ENCODE measurements at regions not wholly inside any gene's neighbourhood (a gene's known extent, or its start where the extent isn't known, plus 50 kb on each side); places are given as distances from the start of the nearest gene placed in this dataset.

DNA sequence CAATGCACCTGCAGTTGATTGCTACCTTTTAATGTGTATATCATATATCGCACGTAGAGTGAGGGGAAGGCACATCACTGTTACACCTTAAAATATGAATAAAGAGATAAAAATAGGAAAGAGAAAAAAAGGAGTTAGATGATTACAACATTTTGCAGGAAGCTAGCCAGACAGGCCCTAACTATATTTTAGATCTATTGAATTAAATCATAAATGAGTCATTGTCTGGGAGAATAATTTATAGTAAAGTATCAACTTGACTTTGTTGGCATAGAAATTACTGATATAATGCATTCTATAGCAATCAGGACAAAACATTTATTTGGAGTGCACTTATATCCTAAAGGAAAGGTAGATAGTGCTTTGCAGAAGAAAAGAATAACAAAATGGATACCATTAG is 384.9 kb upstream of the NXPH2 start:
- DNase-seq (ENCODE audit: low read depth) = no peak

DNA sequence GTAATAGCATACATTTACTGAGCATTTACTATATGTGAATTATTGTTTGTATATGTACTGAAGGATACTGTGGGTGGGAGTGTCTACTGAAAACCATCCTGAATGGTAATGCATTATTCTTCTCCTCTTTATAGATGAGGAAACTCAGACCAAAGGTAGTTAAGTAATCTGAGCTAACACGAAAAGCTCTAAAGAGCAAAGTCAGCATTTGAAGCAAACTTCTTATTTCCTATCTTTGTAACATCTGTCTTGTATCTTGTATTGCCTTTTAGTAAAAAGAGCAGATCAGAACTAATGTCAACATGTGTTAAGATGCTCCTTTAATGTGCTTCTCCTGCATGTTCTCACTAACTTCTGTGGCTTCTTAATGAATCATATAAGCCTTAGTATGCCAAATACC is 382.8 kb upstream of the NXPH2 start:
- no peak for DNase-seq (ENCODE audit: low read depth)

GRCh38 chr2:139162456-139162855 is 382.3 kb upstream of the NXPH2 start:
- no peak for DNase-seq (ENCODE audit: low read depth)

DNA sequence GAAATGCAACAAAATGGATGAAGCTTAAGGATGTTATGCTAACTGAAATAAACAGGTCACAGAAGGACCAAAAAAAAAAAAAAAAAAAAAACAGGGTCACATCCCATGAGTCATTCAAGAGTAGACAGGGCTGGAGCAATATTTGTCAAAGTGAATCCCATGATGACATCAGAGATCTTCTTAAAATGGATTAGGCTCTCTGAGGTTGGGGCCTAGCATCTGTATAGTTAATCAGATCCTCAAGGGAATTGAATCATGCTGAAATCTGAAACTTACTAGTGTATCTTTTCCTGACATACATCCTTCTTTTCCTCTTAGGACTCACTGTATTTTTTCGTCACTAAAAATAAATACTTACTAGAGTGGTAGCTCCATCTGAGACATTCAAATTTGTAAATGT is 380.6 kb upstream of the NXPH2 start:
- DNase-seq (ENCODE audit: low read depth) = no peak

DNA sequence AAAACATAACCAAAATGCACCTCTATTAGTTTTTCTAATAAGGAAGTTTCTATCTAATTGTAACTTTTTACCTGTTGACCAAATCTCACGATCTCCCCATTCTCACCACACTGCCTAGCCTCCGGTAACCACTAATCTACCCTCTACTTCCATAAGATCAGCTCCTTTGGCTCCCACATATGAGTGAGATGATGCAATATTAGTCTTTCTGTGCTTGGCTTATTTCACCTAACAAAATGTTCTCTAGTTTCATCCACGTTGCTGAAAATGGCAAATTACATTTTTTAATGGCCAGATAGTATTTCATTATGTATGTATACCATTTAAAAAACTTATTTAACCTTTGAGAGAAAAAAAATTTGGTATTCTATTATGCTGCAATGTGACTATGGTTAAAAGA is 379.0 kb upstream of the NXPH2 start:
- DNase-seq (ENCODE audit: low read depth) = no peak

- no peak for DNase-seq (ENCODE audit: low read depth)
Observed at GRCh38 chr2:139156730-139157129, 376.5 kb upstream of the NXPH2 start.

DNA sequence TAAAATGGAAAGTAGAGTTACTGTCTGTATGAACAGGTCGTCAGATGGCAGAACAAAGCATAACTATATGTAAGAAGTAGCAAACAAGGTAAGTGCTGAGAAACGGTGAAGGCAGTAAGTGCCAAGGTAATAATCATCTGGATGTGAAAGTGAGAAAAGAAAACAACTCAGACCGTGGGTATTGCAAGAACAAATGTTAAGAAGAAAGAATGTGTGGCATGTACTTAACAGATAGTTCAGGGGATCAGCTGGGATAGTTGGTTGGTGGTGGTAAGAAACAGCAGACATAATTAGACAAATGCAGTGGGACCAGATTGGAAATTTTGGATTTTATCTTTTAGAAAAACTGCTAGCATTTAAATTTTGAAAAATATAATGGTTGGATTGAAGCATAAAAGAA is 375.8 kb upstream of the NXPH2 start:
- DNase-seq (ENCODE audit: low read depth) = no peak

- DNase-seq (ENCODE audit: low read depth) = peak; percentile 28
Observed at GRCh38 chr2:139142252-139142880, 362.2 kb upstream of the NXPH2 start.

DNA sequence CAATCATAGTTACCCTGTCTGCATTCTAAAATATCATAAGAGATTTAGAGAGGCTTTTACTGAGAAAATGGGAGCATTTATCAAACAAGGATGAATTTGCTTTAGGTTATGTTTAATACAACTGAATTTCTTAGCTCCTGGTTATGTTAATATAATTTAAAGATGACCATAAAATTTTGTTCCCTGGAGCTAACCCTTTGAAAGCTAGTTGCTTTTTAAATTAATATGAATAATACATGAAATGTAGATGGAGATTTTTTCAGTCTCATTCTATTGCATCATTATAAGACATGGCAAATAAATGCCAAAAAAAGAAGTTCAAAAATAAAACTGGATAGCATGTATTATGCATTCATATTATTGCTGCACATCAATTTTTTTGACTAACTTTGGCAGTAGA is 344.1 kb upstream of the NXPH2 start:
- DNase-seq (ENCODE audit: low read depth) = no peak

DNA sequence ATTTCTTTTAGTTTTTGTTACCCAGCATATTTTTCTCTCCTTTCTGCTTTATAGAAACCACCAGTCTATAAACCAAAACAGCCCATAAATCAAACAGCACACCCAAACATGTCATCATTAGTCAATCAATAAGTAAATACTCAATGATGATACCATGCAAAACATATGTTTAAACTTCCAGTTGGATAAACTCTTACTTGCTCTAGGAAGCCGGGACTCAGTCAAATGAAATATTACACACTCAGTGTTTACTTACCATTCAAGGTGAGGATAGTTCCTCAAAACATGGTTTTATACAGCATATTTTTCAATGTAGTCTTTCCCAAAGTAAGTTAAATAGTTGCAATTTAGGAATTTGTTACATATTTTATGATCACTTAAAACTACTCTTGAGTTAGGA is 343.6 kb upstream of the NXPH2 start:
- no peak for DNase-seq (ENCODE audit: low read depth)

- DNase-seq (ENCODE audit: low read depth) = no peak
Observed at GRCh38 chr2:139122711-139123158, 342.5 kb upstream of the NXPH2 start.

DNA sequence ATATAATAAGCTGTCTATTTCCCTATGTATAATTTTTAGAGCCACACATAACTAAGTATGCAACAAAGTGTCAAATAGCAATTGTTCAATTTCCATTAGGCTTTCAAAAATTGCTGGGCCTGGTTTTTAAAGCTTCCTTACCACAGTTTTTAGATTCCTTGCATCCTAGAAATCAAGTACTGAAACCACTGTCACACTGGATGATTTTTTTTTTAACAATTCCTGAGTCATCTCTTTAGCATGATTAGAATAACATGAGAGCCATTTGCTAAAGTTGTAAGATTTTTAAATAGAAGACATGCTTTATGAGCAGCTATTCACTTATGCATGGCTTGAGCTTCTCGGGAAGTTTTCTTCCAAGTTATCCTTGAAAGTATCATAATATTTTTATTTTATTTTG is 319.5 kb upstream of the NXPH2 start:
- DNase-seq (ENCODE audit: low read depth) = no peak

- no peak for DNase-seq (ENCODE audit: low read depth)
Observed at GRCh38 chr2:139098961-139099360, 318.8 kb upstream of the NXPH2 start.

GRCh38 chr2:139083121-139083520 is 302.9 kb upstream of the NXPH2 start:
- DNase-seq (ENCODE audit: low read depth) = no peak

- no peak for DNase-seq (ENCODE audit: low read depth)
Observed at GRCh38 chr2:139080244-139080643, 300.1 kb upstream of the NXPH2 start.

DNA sequence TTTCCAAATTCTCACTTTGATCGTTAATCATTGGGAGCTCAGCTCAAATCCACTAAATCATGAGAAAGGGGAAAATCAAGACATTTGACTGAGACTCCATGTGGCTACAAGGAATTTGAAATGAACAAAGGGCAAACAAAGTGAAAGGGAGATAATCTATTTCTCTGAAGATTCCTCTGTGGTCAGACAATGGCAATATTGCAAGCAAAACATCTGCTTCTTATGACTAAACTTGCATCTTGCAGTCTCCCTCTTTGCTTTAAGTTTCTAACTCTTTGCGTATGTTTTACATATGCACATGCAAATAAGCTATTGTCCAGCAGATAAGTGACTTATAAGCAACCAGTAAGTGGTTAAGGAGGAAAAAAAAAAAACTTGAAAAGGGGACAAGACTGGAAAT is 299.1 kb upstream of the NXPH2 start:
- no peak for DNase-seq (ENCODE audit: low read depth)

DNA sequence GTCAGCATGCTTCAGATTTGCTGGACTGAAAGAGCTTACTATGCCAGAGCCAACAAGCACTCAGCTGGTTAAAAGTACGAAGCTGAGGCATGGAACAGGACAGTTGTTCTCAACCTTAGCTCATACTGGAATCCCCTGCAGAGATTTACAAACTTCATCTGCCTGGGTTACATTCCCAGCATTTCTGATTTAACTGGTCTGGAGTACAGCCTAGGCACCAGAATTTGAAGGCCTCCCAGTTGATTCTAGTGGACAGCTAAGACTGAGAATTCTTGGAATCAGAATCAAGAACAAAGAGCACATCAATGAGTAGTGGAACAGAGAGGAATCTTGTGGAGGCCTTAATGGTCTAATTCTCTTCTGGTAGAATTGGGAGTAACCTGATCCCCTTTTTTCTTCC is 298.2 kb upstream of the NXPH2 start:
- DNase-seq (ENCODE audit: low read depth) = no peak

DNA sequence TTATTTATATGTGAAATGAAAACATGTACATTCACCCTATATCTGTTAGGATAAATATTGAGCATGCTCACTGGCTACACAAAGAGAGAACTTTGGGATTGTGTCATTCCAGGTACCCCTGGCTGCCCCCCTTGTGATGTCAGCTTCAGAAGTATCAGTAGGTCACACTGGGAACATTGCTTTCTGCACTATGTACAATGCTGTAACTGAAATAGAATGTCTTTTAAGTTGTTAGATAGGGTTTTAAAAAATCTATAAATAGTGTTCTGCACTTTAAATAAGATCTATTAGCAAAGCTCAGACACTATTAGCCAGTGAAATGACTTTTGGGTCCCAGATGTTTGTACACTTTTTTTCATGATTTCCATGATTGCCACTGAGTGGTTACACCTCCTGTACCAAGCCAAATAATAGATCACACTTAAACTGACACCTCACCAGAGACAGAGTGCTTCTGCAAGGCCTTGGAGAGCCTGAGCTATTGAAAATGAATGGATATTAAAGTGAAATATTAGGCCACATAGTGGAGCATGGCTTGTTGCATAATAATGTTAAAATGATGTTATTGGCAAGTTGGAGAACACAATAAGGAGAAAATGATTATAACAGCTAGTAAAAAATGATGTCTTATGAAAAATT is 297.0 kb upstream of the NXPH2 start:
- DNase-seq (ENCODE audit: low read depth) = no peak

DNA sequence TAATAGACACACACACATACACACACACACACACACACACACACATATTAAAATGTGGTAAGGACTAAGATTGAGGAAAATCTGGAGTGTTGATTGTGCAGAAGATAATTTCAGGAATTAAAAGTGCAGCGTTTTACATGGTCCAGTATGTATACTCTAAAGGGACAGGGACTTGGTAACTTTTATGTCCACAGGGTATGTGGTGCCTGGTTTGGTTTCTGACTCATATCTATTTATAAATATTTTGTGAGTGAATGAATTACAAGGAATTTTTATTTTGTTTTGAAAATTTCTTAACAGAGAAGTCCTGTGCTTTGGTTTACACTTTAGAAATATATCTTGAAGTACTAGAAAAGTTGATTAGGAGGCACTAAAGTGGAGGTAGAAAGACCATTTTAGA is 287.7 kb upstream of the NXPH2 start:
- no peak for DNase-seq (ENCODE audit: low read depth)

DNA sequence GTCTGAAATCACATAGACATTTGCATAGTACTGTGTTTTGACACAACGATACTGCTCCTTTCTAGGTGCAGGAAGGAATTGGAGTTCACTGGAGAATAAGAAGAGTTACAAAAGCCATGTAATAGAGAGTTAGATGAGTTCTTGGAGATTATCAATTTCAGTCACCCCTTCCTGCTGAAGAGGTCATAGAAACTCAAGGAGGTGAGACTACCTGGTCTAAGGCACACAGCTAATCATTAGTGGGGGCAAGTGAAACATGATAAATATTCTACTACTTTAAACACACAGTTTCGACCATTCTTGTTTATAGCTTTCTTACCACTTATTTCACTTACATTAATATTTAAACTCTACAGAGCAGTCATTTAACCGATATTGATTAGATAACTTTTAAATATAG is 286.9 kb upstream of the NXPH2 start:
- no peak for DNase-seq (ENCODE audit: low read depth)

GRCh38 chr2:139064159-139064558 is 284.0 kb upstream of the NXPH2 start:
- no peak for DNase-seq (ENCODE audit: low read depth)

GRCh38 chr2:139059617-139060016 is 279.4 kb upstream of the NXPH2 start:
- DNase-seq (ENCODE audit: low read depth) = no peak

DNA sequence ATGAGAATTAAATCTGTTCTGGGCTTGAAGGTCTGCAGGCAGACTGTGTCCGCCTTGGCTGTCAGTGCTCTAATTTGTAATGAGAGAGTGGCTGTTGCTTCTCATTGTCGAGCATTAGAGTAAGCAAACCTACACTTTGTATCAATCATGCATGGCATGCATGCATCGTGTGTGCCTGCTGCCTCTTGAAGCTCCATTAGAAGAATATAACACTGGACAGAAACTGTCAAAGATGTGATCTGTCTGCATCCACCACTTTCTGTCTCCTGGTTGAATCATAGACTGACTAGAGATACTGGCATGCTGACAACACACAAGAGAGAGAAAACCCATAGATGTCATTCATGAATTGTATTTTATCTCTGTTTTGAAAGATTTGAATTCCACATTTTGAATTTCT is 275.0 kb upstream of the NXPH2 start:
- no peak for DNase-seq (ENCODE audit: low read depth)

DNA sequence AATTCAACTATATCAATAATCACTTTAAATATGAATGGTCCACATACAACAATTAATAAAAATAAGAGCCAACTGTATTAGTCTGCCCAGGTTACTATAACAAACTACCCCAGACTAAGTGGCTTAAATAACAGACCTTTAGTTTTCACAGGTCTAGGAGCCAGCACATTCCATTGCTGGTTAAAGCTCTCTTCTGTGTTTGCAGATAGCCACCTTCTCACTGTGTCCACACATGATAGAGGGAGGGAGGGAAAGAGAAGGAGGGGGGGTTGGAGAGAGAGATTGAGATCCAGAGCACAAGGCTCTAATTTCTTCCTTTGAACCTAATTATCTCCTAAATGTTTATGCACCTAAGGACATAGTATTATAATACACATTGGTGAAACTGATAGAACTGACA is 267.8 kb upstream of the NXPH2 start:
- DNase-seq (ENCODE audit: low read depth) = no peak
